H1 (cell line): ENCODE measurements at regions not wholly inside any gene's neighbourhood (a gene's known extent, or its start where the extent isn't known, plus 50 kb on each side); places are given as distances from the start of the nearest gene placed in this dataset.

Source experiments
- CTCF ChIA-PET: fragments of 300-600 bp; sonication (Branson Sonifier 250); formaldehyde crosslinking; loops from one replicate; lab custom pipeline; 2021; ENCODE audit not compliant: partially characterized antibody; lab: Charles Lee
- POLR2A ChIA-PET: fragments of 300-600 bp; sonication (Branson Sonifier 250); formaldehyde crosslinking; loops from one replicate; lab custom pipeline; 2021; ENCODE audit warnings: inconsistent platforms; ENCODE audit not compliant: partially characterized antibody; lab: Charles Lee
- DNase-seq, 2 experiments: peaks; one replicate each; pipeline versions ENCODE4 v3.0.0 to v3.0.0-alpha.2; 2010 to 2022; ENCODE audit warnings: low spot score in 2 of 2, low read depth in 1 of 2, mixed read lengths in 1 of 2
- FAIRE-seq: peaks from 2 replicates; lab custom pipeline; 2011; peaks lifted over from hg19 to GRCh38; lab: Jason Lieb, UNC
- H2AFZ ChIP-seq: 2 replicates; pipeline ENCODE4 v1.8.1; 2012; ENCODE audit warnings: low read length, inconsistent platforms
- H2AK5ac ChIP-seq: 2 replicates; pipeline ENCODE4 v1.6.1; 2013; ENCODE audit warnings: low read depth, low read length
- H2BK120ac ChIP-seq: replicated peaks from 2 replicates; pipeline ENCODE3; 2013; ENCODE audit warnings: low read depth, low read length, inconsistent platforms
- H2BK12ac ChIP-seq: 2 replicates; pipeline ENCODE4 v1.6.1; 2013; ENCODE audit warnings: low read depth, low read length
- H2BK15ac ChIP-seq: 2 replicates; pipeline ENCODE4 v1.6.1; 2013; ENCODE audit warnings: low read length
- H2BK20ac ChIP-seq: 2 replicates; pipeline ENCODE4 v1.6.1; 2013; ENCODE audit warnings: low read length
- H2BK5ac ChIP-seq: 2 replicates; pipeline ENCODE4 v1.6.1; 2013; ENCODE audit warnings: low read depth, low read length
- H3K14ac ChIP-seq: 2 replicates; pipeline ENCODE4 v1.6.1; 2013; ENCODE audit warnings: inconsistent platforms; ENCODE audit not compliant: insufficient read length
- H3K18ac ChIP-seq: 2 replicates; pipeline ENCODE4 v1.6.1; 2013; ENCODE audit warnings: low read length; ENCODE audit errors: extremely low read depth
- H3K23ac ChIP-seq: 2 replicates; pipeline ENCODE4 v1.6.1; 2013; ENCODE audit warnings: inconsistent platforms; ENCODE audit not compliant: insufficient read length
- H3K23me2 ChIP-seq: 2 replicates; pipeline ENCODE4 v1.6.1; 2013; ENCODE audit warnings: low read depth, low read length
- H3K27ac ChIP-seq: 2 replicates; pipeline ENCODE4 v1.6.1; 2011; ENCODE audit warnings: low read depth, low read length, inconsistent platforms
- H3K27me3 ChIP-seq, 4 experiments: replicated peaks in 1 of 4; 1 replicate in 1 of 4; 2 replicates in 3 of 4; pipeline versions ENCODE4 v1.6.1 to v1.8.1; 2011 to 2013; ENCODE audit warnings: low read length in 3 of 4, mild to moderate bottlenecking in 3 of 4, inconsistent platforms in 2 of 4, mixed read lengths in 2 of 4, moderate library complexity in 1 of 4; ENCODE audit not compliant: control insufficient read depth in 3 of 4, insufficient read depth in 3 of 4; ENCODE audit errors: extremely low read depth in 1 of 4
- H3K36me3 ChIP-seq, 4 experiments: 2 replicates each; pipeline versions ENCODE4 v1.6.1 to v1.8.1; 2011 to 2013; ENCODE audit warnings: mild to moderate bottlenecking in 4 of 4, low read length in 3 of 4, moderate library complexity in 2 of 4, control low read depth in 1 of 4, inconsistent platforms in 1 of 4; ENCODE audit not compliant: insufficient read depth in 4 of 4, control insufficient read depth in 2 of 4
- H3K4ac ChIP-seq: replicated peaks from 2 replicates; pipeline ENCODE3; 2013; ENCODE audit warnings: low read length, low read depth, mixed read lengths, inconsistent platforms; ENCODE audit not compliant: insufficient read length
- H3K4me1 ChIP-seq, 4 experiments: replicated peaks in 1 of 4; 1 replicate in 1 of 4; 2 replicates in 3 of 4; pipeline versions ENCODE4 v1.6.1 to v1.8.1; 2011 to 2013; ENCODE audit warnings: low read length in 3 of 4, inconsistent platforms in 2 of 4, mixed read lengths in 1 of 4; ENCODE audit not compliant: insufficient read depth in 4 of 4, control insufficient read depth in 3 of 4
- H3K4me2 ChIP-seq, 2 experiments: 2 replicates each; pipeline versions ENCODE4 v1.6.1 to v1.8.1; 2011 to 2013; ENCODE audit warnings: low read depth in 2 of 2, low read length in 2 of 2, control low read depth in 1 of 2, inconsistent platforms in 1 of 2, mild to moderate bottlenecking in 1 of 2; ENCODE audit not compliant: insufficient read depth in 1 of 2
- H3K4me3 ChIP-seq, 4 experiments: fragments of 200-600, 300-600 bp in 1 of 4; sonication (generic), shearing (Covaris generic), sonication (Bioruptor Twin) in 1 of 4; 2 replicates each; pipeline versions ENCODE4 v1.5.1 to v1.8.1; 2011 to 2016; ENCODE audit warnings: low read length in 4 of 4, low read depth in 3 of 4, control low read depth in 2 of 4, inconsistent platforms in 2 of 4, mild to moderate bottlenecking in 2 of 4, mixed read lengths in 1 of 4, moderate library complexity in 1 of 4; ENCODE audit not compliant: insufficient read depth in 2 of 4; ENCODE audit errors: extremely low read depth in 1 of 4
- H3K56ac ChIP-seq: replicated peaks from 2 replicates; pipeline ENCODE3; 2013; ENCODE audit warnings: low read depth, mild to moderate bottlenecking, mixed read lengths, low read length, inconsistent platforms; ENCODE audit not compliant: insufficient read length
- H3K79me1 ChIP-seq: 2 replicates; pipeline ENCODE4 v1.6.1; 2013; ENCODE audit warnings: low read depth, low read length, control low read depth
- H3K79me2 ChIP-seq, 2 experiments: 2 replicates each; pipeline versions ENCODE4 v1.6.1 to v1.8.1; 2012 to 2013; ENCODE audit warnings: low read length in 2 of 2, mild to moderate bottlenecking in 2 of 2, inconsistent platforms in 1 of 2; ENCODE audit not compliant: insufficient read depth in 2 of 2, control insufficient read depth in 1 of 2
- H3K9ac ChIP-seq, 4 experiments: replicated peaks in 1 of 4; 1 replicate in 1 of 4; 2 replicates in 3 of 4; pipeline versions ENCODE4 v1.6.1 to v1.8.1; 2011 to 2013; ENCODE audit warnings: low read depth in 3 of 4, low read length in 3 of 4, control low read depth in 2 of 4, mild to moderate bottlenecking in 2 of 4, moderate library complexity in 2 of 4, inconsistent platforms in 1 of 4; ENCODE audit errors: extremely low read depth in 1 of 4
- H3K9me3 ChIP-seq, 2 experiments: 2 replicates each; pipeline versions ENCODE4 v1.6.1 to v1.8.1; 2012 to 2013; ENCODE audit warnings: mild to moderate bottlenecking in 2 of 2, moderate library complexity in 2 of 2, control low read depth in 1 of 2, inconsistent platforms in 1 of 2, low read depth in 1 of 2, low read length in 1 of 2, mixed read lengths in 1 of 2; ENCODE audit not compliant: insufficient read depth in 2 of 2
- H4K20me1 ChIP-seq, 2 experiments: replicated peaks in 1 of 2; 2 replicates each; pipeline versions ENCODE3 to v1.8.1; 2011 to 2013; ENCODE audit warnings: inconsistent platforms in 2 of 2, low read length in 2 of 2, mild to moderate bottlenecking in 1 of 2; ENCODE audit not compliant: insufficient read depth in 2 of 2, control insufficient read depth in 1 of 2
- H4K5ac ChIP-seq: 2 replicates; pipeline ENCODE4 v1.6.1; 2013; ENCODE audit warnings: low read length, low read depth, mixed read lengths, inconsistent platforms; ENCODE audit not compliant: insufficient read length
- H4K8ac ChIP-seq: 2 replicates; pipeline ENCODE4 v1.8.0; 2013; ENCODE audit warnings: mild to moderate bottlenecking, moderate library complexity, low read length, inconsistent platforms; ENCODE audit not compliant: insufficient read depth; ENCODE audit errors: extremely low read depth
- H4K91ac ChIP-seq: replicated peaks from 2 replicates; pipeline ENCODE3; 2013; ENCODE audit warnings: low read length, mixed read lengths, inconsistent platforms; ENCODE audit not compliant: insufficient read length
- CBX8 ChIP-seq: fragments of 300-800, 300-1000 bp; sonication (generic); IDR thresholded peaks from 2 replicates; pipeline ENCODE4 v1.7.1; 2016; ENCODE audit warnings: low read depth, low read length, borderline replicate concordance
- CHD1 ChIP-seq: IDR thresholded peaks from 2 replicates; pipeline ENCODE4 v1.6.1; 2012; ENCODE audit warnings: low read depth, low read length, improper control_type of control experiment
- CHD2 ChIP-seq: IDR thresholded peaks from 2 replicates; pipeline ENCODE4 v1.6.1; 2012; ENCODE audit warnings: low read length, improper control_type of control experiment
- E2F6 ChIP-seq: IDR thresholded peaks from 2 replicates; pipeline ENCODE4 v1.6.1; 2012; ENCODE audit warnings: inconsistent platforms
- EP300 ChIP-seq, 2 experiments: IDR thresholded peaks; 1 replicate in 1 of 2; 2 replicates in 1 of 2; pipeline ENCODE4 v1.6.1; 2011 to 2012; ENCODE audit warnings: low read depth in 2 of 2, low read length in 2 of 2, mild to moderate bottlenecking in 2 of 2, borderline replicate concordance in 1 of 2, inconsistent platforms in 1 of 2, moderate library complexity in 1 of 2
- MAFK ChIP-seq: IDR thresholded peaks from 2 replicates; pipeline ENCODE4 v1.6.1; 2012; ENCODE audit warnings: low read depth, mild to moderate bottlenecking, improper control_type of control experiment, low read length
- MAX ChIP-seq: IDR thresholded peaks from 2 replicates; pipeline ENCODE4 v1.6.1; 2012; ENCODE audit warnings: inconsistent platforms
- SP4 ChIP-seq: IDR thresholded peaks from 2 replicates; pipeline ENCODE4 v1.6.1; 2012; ENCODE audit warnings: low read length, inconsistent platforms
- TEAD4 ChIP-seq: IDR thresholded peaks from 2 replicates; pipeline ENCODE4 v1.6.1; 2012; ENCODE audit warnings: low read depth, low read length, inconsistent platforms, mixed read lengths
- WGBS, 2 experiments: shearing (Covaris generic) in 1 of 2; methylation state at CpG; one replicate each; pipeline versions ENCODE4 v1.1.6 to v1.1.7; 2013 to 2015; ENCODE audit warnings: low lambda C conversion rate in 2 of 2, mixed read lengths in 2 of 2, inconsistent platforms in 1 of 2, low coverage in 1 of 2, missing lambda C conversion rate in 1 of 2; ENCODE audit not compliant: insufficient replicate concordance in 2 of 2, insufficient coverage in 1 of 2, insufficient read length in 1 of 2; ENCODE audit errors: extremely low coverage in 1 of 2, missing lambda C conversion rate in 1 of 2; 5-methylcytosine and 5-hydroxymethylcytosine counted together

- H4K91ac ChIP-seq = no peak overlapping the region
- FAIRE-seq (no peak), DNase-seq (no peak)
- H2AFZ ChIP-seq = peak overlapping the region; percentile 38; the same call in 1 of the 2 replicates
- no peaks in the 10 kb centered on the region for H3K4me1 ChIP-seq
- no peak overlapping the region for H2BK120ac ChIP-seq
- H3K79me2 ChIP-seq = no peaks in the 10 kb centered on the region
- H3K79me1 ChIP-seq = no peaks in the 10 kb centered on the region
- no peak overlapping the region for H3K4me2 ChIP-seq
- no peak overlapping the region for H3K23ac ChIP-seq
- no peaks in the 10 kb centered on the region for H3K23me2 ChIP-seq
- no peak overlapping the region for H3K4ac ChIP-seq
- H2BK15ac ChIP-seq = no peak overlapping the region
- no peaks in the 10 kb centered on the region for H4K20me1 ChIP-seq
- H3K27me3 ChIP-seq = no peaks in the 10 kb centered on the region
- H2AK5ac ChIP-seq = no peak overlapping the region
- H2BK5ac ChIP-seq = no peak overlapping the region
- POLR2A ChIA-PET = interaction anchor here (1.0 kb wide), 1 partner anchor 12 kb away, joined by 3 read pairs; no protein-coding TSS in a partner anchor
- H3K4me3 ChIP-seq = no peak overlapping the region
- WGBS, 2 experiments = 86% methylated on average over 9 of the region's 9 CpGs; no CpG with 5 or more reads in 1 of the 2 experiments
- no peak overlapping the region for H2BK20ac ChIP-seq
- H3K56ac ChIP-seq = no peak overlapping the region
- H2BK12ac ChIP-seq = no peak overlapping the region
- TF ChIP-seq EP300 (IDR thresholded peaks at IDR 0.05; ENCODE audit: borderline replicate concordance in 1 of 2, low read depth in 2 of 2, low read length in 2 of 2) (no peak), E2F6 (no peak), MAX (no peak), MAFK (no peak), CHD2 (no peak), CBX8 (no peak), TEAD4 (no peak), SP4 (no peak), CHD1 (no peak)
- TF ChIP-seq, all 59 proteins: peak for 0
- H4K8ac ChIP-seq = no peak overlapping the region
- H4K5ac ChIP-seq = no peak overlapping the region
- CTCF ChIA-PET = interaction anchor here (0.6 kb wide), 1 partner anchor 777 kb away, joined by 3 read pairs; no protein-coding TSS in a partner anchor
- H3K9ac ChIP-seq = no peak overlapping the region
- no peaks in the 10 kb centered on the region for H3K36me3 ChIP-seq
- no peak overlapping the region for H3K18ac ChIP-seq
- H3K27ac ChIP-seq = no peak overlapping the region
- no peak overlapping the region for H3K14ac ChIP-seq
- no peaks in the 10 kb centered on the region for H3K9me3 ChIP-seq
Observed at GRCh38 chr16:51556694-51557340, 405.7 kb upstream of the SALL1 start.
